ENCODE measurements at regions not wholly inside any gene's neighbourhood (a gene's known extent, or its start where the extent isn't known, plus 50 kb on each side); places are given as distances from the start of the nearest gene placed in this dataset.

DNA sequence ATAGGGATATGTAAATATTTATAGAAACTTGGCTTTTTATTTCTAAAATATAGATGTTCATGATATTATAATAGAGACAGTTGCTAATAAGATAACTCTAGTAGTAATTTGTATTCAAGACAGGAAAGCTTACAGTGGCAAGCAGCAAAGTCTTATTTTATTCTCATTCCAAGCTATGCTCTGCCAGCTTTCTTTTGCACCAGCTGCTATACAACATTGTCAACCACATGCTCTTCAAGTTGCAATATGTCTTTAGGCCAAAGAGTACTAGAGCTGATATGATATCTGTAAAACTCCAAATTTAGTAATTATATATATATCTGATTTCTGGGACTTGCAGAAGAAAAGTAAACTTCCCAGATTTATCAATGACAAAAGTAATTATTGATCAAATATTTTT, 350.1 kb downstream of the HGF start:
- TF ChIP-seq POLR2A (IDR thresholded peaks at IDR 0.05; ENCODE audit: extremely low read depth, insufficient read length) = no peak
- TF ChIP-seq MYC (IDR thresholded peaks at IDR 0.05; ENCODE audit: low read depth, low read length) = no peak
- TF ChIP-seq, protein P1, sequence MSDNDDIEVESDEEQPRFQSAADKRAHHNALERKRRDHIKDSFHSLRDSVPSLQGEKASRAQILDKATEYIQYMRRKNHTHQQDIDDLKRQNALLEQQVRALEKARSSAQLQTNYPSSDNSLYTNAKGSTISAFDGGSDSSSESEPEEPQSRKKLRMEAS (IDR thresholded peaks at IDR 0.05; ENCODE audit: low read depth, low read length) = no peak
- TF ChIP-seq, protein P2, sequence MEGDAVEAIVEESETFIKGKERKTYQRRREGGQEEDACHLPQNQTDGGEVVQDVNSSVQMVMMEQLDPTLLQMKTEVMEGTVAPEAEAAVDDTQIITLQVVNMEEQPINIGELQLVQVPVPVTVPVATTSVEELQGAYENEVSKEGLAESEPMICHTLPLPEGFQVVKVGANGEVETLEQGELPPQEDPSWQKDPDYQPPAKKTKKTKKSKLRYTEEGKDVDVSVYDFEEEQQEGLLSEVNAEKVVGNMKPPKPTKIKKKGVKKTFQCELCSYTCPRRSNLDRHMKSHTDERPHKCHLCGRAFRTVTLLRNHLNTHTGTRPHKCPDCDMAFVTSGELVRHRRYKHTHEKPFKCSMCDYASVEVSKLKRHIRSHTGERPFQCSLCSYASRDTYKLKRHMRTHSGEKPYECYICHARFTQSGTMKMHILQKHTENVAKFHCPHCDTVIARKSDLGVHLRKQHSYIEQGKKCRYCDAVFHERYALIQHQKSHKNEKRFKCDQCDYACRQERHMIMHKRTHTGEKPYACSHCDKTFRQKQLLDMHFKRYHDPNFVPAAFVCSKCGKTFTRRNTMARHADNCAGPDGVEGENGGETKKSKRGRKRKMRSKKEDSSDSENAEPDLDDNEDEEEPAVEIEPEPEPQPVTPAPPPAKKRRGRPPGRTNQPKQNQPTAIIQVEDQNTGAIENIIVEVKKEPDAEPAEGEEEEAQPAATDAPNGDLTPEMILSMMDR (IDR thresholded peaks at IDR 0.05; ENCODE audit: low read depth, low read length) = no peak
- H3K4me3 ChIP-seq (ENCODE audit: low read depth, low read length) = no peak overlapping the region
- no peak for DNase-seq (ENCODE audit: low read depth)

DNA sequence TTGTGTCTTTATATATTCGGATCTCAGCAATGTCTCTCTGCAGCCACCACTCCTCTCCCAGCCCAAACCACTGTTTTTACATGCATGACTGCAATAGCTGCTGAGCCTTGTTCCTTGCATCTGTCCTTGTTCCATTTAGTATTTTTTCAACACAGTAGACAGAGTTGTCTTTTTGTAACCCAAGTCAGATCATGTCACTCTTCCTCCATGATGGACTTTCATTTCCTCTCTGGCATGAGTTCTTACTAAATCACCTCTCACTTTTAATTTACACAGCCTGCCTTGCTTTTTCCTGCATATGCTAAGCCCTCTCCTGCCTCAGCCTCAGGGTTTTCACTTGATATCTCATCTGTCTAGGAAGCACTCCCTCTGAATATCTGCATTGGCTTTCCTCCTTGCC, 353.2 kb downstream of the HGF start:
- no peak for DNase-seq (ENCODE audit: low read depth)
- no peak for TF ChIP-seq POLR2A (IDR thresholded peaks at IDR 0.05; ENCODE audit: extremely low read depth, insufficient read length)
- H3K4me3 ChIP-seq (ENCODE audit: low read depth, low read length) = no peak overlapping the region

DNA sequence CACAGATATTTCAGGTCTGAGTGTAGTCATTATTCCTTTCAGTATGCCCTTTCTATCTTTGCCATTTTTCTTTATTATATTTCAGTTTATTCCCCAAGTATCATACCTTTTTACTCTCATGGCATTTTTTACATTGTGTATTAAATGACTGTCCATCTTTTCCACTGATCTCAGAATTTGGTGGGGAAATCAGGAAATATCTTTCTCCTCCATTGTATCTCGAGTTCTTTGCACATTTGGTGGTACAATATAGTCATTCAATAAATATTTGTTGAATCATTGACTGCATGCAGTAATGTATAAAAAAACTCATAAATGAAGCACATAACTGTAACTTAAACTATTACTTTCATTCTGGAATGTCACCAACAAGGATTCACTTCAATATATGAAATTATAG, 354.7 kb downstream of the HGF start:
- TF ChIP-seq, protein P2 (IDR thresholded peaks at IDR 0.05; ENCODE audit: low read depth, low read length) = no peak
- TF ChIP-seq MYC (IDR thresholded peaks at IDR 0.05; ENCODE audit: low read depth, low read length) = no peak
- TF ChIP-seq, protein P1 (IDR thresholded peaks at IDR 0.05; ENCODE audit: low read depth, low read length) = no peak
- no peak for TF ChIP-seq POLR2A (IDR thresholded peaks at IDR 0.05; ENCODE audit: extremely low read depth, insufficient read length)
- no peak for DNase-seq (ENCODE audit: low read depth)
- H3K4me3 ChIP-seq (ENCODE audit: low read depth, low read length) = no peak overlapping the region

DNA sequence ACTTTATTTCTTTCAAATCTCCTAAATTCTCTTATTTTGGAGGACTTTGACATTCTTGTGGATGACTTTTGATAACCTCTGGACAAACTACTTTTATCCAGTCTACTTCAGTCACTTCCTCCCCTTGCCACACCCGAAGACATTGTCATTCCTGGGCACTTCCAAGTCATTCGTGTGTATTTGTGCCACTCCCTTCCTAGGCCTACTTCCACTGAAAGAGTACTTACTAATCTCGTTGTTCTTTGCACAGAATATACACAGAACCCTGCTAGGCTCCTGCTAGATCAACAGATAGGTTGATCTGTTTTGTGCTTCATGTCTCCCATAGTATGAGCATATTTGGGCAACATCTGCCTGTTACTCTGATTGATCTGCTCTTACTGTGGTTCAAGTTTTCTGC, 355.4 kb downstream of the HGF start:
- DNase-seq (ENCODE audit: low read depth) = no peak
- H3K4me3 ChIP-seq (ENCODE audit: low read depth, low read length) = no peak overlapping the region
- TF ChIP-seq, protein P1 (IDR thresholded peaks at IDR 0.05; ENCODE audit: low read depth, low read length) = no peak
- TF ChIP-seq, protein P2 (IDR thresholded peaks at IDR 0.05; ENCODE audit: low read depth, low read length) = no peak
- TF ChIP-seq MYC (IDR thresholded peaks at IDR 0.05; ENCODE audit: low read depth, low read length) (no peak), POLR2A (IDR thresholded peaks at IDR 0.05; ENCODE audit: extremely low read depth, insufficient read length) (no peak)

DNA sequence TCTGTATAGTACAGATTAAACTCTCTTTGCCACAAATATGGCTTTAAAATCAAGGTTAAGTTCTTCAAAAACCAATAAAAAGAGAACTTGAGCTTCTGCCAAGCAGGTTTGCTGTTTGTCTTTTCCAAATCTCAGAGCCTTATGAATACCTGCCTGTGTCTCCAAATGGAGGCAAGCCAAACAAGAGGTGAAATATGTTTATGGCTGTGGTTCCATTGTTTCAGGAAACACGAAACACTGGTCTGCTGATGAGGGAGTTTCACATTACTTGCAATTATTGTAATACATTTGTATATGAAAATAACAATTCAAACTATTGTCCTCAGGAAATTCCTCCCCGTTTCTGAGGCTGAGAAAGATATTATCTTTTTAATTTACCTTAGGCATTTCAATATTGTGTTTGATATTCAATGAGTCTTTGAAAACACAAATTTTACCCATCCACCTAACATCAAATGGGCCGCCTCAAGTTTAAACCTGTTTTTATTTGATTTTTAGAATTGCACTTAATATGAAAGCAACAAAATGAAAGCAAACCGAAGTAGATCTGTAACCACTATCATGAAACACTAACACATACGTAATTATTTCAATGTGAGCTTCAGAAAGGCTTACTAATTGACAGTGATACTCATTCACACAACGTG, 359.3 kb downstream of the HGF start:
- no peak for DNase-seq (ENCODE audit: low read depth)
- TF ChIP-seq, protein P1 (IDR thresholded peaks at IDR 0.05; ENCODE audit: low read depth, low read length) = no peak
- TF ChIP-seq MYC (IDR thresholded peaks at IDR 0.05; ENCODE audit: low read depth, low read length) (no peak), POLR2A (IDR thresholded peaks at IDR 0.05; ENCODE audit: extremely low read depth, insufficient read length) (no peak)
- TF ChIP-seq, protein P2 (IDR thresholded peaks at IDR 0.05; ENCODE audit: low read depth, low read length) = no peak
- no peak overlapping the region for H3K4me3 ChIP-seq (ENCODE audit: low read depth, low read length)

DNA sequence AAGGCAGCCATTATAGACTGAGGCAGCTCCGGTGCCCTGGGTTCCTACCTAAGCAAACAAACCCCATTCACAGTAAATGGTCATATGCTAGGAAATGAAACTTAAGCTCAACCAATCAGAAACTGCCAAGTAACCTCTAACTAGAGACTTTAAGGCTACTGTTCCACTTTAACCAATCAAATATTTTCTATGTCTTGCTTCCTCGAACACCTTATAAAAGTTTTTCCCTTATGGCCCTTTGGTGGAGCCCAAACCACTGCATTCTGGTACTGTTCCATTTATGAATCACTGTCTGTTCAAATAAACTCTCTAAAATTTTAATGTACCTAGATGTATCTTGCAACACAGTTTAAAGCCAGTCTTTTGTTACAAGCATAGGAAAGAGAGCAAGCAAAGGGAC, 361.1 kb downstream of the HGF start:
- no peak overlapping the region for H3K4me3 ChIP-seq (ENCODE audit: low read depth, low read length)
- DNase-seq (ENCODE audit: low read depth) = no peak
- no peak for TF ChIP-seq POLR2A (IDR thresholded peaks at IDR 0.05; ENCODE audit: extremely low read depth, insufficient read length)
- TF ChIP-seq MYC (IDR thresholded peaks at IDR 0.05; ENCODE audit: low read depth, low read length) = no peak
- TF ChIP-seq, protein P2 (IDR thresholded peaks at IDR 0.05; ENCODE audit: low read depth, low read length) = no peak
- TF ChIP-seq, protein P1 (IDR thresholded peaks at IDR 0.05; ENCODE audit: low read depth, low read length) = no peak
